CD8-positive, alpha-beta memory T cell (primary cell): ENCODE measurements at regions not wholly inside any gene's neighbourhood (a gene's known extent, or its start where the extent isn't known, plus 50 kb on each side); places are given as distances from the start of the nearest gene placed in this dataset.
"Not testable (repeated sequence)": the region's sequence is repeated elsewhere in the genome, so short reads cannot be mapped to it uniquely, and the experiment has no call there.

Source experiments
- CTCF ChIA-PET: fragments of 350-600 bp; sonication (Branson Sonifier 250); formaldehyde crosslinking; loops from one replicate; lab custom pipeline; 2021; ENCODE audit warnings: antibody characterized with exemption; lab: Charles Lee
- POLR2A ChIA-PET: fragments of 350-600 bp; sonication (Branson Sonifier 250); formaldehyde crosslinking; loops from one replicate; lab custom pipeline; 2021; ENCODE audit warnings: antibody characterized with exemption; lab: Charles Lee
- DNase-seq, 5 donors: peaks; one replicate each; pipeline versions ENCODE4 v3.0.0 to v3.0.0-alpha.2; 2020 to 2022; ENCODE audit warnings: mixed read lengths in 1 of 5
- H3K27ac ChIP-seq: one replicate; pipeline ENCODE4 v1.7.0; 2013; ENCODE audit warnings: low read depth, mild to moderate bottlenecking, low read length, moderate library complexity
- H3K27me3 ChIP-seq: 2 replicates; pipeline ENCODE4 v1.7.0; 2013; ENCODE audit warnings: low read length, mild to moderate bottlenecking; ENCODE audit not compliant: insufficient read depth, poor library complexity, severe bottlenecking
- H3K36me3 ChIP-seq: 2 replicates; pipeline ENCODE4 v1.7.0; 2013; ENCODE audit warnings: mild to moderate bottlenecking, low read length, moderate library complexity; ENCODE audit not compliant: insufficient read depth
- H3K4me1 ChIP-seq: 2 replicates; pipeline ENCODE4 v1.7.0; 2013; ENCODE audit warnings: mild to moderate bottlenecking, low read length, moderate library complexity; ENCODE audit not compliant: insufficient read depth
- H3K4me3 ChIP-seq: 2 replicates; pipeline ENCODE4 v1.7.0; 2013; ENCODE audit warnings: mild to moderate bottlenecking, low read length
- H3K9me3 ChIP-seq: 2 replicates; pipeline ENCODE4 v1.7.0; 2013; ENCODE audit warnings: mild to moderate bottlenecking, low read length
- H3K27ac Mint-ChIP-seq, 8 donors: one replicate each; pipeline ENCODE4 v1.8.0; 2020 to 2021; ENCODE audit warnings: mixed read lengths in 8 of 8, mild to moderate bottlenecking in 6 of 8, inconsistent platforms in 3 of 8, moderate library complexity in 3 of 8
- H3K27me3 Mint-ChIP-seq, 2 donors: one replicate each; pipeline ENCODE4 v1.8.0; 2020 to 2021; ENCODE audit warnings: mixed read lengths in 2 of 2, mild to moderate bottlenecking in 1 of 2, moderate library complexity in 1 of 2
- H3K36me3 Mint-ChIP-seq, 3 donors: one replicate each; pipeline ENCODE4 v1.8.0; 2020 to 2021; ENCODE audit warnings: mixed read lengths in 3 of 3, inconsistent platforms in 1 of 3, mild to moderate bottlenecking in 1 of 3
- H3K4me1 Mint-ChIP-seq, 3 donors: one replicate each; pipeline ENCODE4 v1.8.0; 2020 to 2021; ENCODE audit warnings: mixed read lengths in 3 of 3, inconsistent platforms in 1 of 3, mild to moderate bottlenecking in 1 of 3
- H3K4me3 Mint-ChIP-seq, 7 donors: one replicate each; pipeline ENCODE4 v1.8.0; 2020 to 2021; ENCODE audit warnings: mixed read lengths in 7 of 7, mild to moderate bottlenecking in 6 of 7, moderate library complexity in 4 of 7, inconsistent platforms in 2 of 7
- H3K9me3 Mint-ChIP-seq, 5 donors: one replicate each; pipeline ENCODE4 v1.8.0; 2020 to 2022; ENCODE audit warnings: mixed read lengths in 5 of 5, mild to moderate bottlenecking in 3 of 5, moderate library complexity in 2 of 5, inconsistent platforms in 1 of 5

DNA sequence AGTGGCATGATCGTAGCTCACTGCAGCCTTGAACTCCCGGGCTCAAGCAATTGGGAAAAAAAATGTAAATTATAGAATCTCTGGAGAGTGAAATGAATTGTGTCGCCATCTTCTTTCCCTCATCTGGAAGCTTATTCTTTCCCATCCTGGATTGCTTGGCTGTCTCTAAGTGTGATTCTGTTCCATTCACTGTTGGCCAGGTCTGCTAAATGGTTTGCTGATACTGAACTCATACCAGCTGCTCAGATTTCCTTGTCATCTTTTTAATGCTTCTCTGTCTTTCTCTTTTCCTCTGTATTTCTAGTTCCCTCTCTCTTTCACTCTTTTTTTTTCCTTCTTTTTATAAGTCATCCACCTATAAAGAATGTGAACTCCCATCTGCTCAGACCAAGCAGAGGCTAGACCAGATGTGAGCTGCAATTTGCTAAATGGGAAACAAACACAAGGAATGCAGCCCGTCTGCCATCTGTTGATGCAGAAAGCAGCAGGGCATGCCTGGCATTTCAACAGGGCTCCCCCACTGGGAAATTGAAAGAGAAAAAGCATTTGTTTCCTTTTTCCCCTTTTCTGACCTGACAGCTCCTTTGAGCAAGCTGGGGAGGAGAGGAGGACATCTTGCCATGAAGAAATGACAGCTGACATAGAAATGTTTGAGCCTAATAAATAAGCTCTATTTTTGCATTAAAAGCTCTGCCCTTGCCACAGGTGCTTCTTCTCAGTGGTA, 1823.6 kb upstream of the FLRT2 start:
- H3K4me3 ChIP-seq = no peak overlapping the region
- H3K27ac ChIP-seq = no peak overlapping the region
- no peaks in the 10 kb centered on the region for H3K4me1 ChIP-seq
- DNase-seq = no peak
- Mint-ChIP-seq H3K27ac (no peak overlapping the region), H3K36me3 (no peaks in the 10 kb centered on the region), H3K4me1 (no peaks in the 10 kb centered on the region), H3K27me3 (no peaks in the 10 kb centered on the region), H3K4me3 (no peak overlapping the region), H3K9me3 (peaks cover 11 to 24% (median 15%) of the 10 kb centered on the region in 5 donors)
- ChIA-PET CTCF (no interaction called here), POLR2A (no interaction called here)
- H3K27me3 ChIP-seq = no peaks in the 10 kb centered on the region
- H3K36me3 ChIP-seq = no peaks in the 10 kb centered on the region
- no peaks in the 10 kb centered on the region for H3K9me3 ChIP-seq

DNA sequence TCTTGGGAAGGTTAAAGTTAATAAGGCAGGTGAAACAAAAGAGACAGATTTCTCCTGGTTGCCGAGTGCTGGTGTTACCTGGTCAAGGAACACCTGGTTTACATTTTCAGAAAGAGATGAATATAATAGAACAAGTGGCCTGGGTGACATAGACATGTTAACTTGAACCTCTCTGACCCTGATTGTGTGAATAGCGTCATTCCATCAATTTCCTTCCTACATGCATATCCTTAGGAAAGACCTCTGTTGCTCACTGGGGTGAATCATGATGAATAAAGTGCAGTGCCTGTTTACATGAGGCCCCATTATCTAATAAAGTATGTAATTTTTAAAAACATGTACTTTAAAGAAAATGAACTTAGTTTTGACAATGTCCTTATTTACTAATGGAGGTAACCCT, 1822.9 kb upstream of the FLRT2 start:
- Histone ChIP-seq H3K9me3 (no peaks in the 10 kb centered on the region), H3K27me3 (no peaks in the 10 kb centered on the region), H3K36me3 (no peaks in the 10 kb centered on the region), H3K27ac (no peak overlapping the region), H3K4me3 (no peak overlapping the region), H3K4me1 (no peaks in the 10 kb centered on the region)
- ChIA-PET POLR2A (no interaction called here), CTCF (no interaction called here)
- Mint-ChIP-seq H3K4me1 (no peaks in the 10 kb centered on the region), H3K27me3 (no peaks in the 10 kb centered on the region), H3K36me3 (no peaks in the 10 kb centered on the region), H3K9me3 (peaks cover 11 to 24% (median 15%) of the 10 kb centered on the region in 5 donors), H3K27ac (no peak overlapping the region), H3K4me3 (no peak overlapping the region)
- DNase-seq = no peak

DNA sequence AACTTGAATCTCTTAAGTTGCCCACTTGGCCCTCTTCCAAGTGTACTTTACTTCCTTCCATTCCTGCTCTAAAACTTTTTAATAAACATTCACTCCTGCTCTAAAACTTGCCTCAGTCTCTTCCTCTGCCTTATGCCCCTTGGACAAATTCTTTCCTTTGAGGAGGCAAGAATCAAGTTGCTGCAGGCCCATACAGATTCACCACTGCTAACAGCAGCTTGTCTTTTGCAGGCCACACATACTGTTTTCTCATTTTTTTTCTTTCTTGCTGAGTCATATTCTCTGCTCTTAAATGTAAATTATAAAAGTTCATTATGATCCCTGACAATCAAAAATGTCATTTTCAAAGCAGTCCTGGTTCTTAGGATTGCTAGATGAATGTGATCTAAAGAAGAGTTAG, 1820.8 kb upstream of the FLRT2 start:
- Mint-ChIP-seq H3K27me3 (no peaks in the 10 kb centered on the region), H3K9me3 (peaks cover 12 to 18% (median 13%) of the 10 kb centered on the region in 5 donors), H3K27ac (no peak overlapping the region), H3K36me3 (no peaks in the 10 kb centered on the region), H3K4me3 (no peak overlapping the region), H3K4me1 (no peaks in the 10 kb centered on the region)
- Histone ChIP-seq H3K36me3 (no peaks in the 10 kb centered on the region), H3K27me3 (no peaks in the 10 kb centered on the region), H3K4me1 (no peaks in the 10 kb centered on the region), H3K9me3 (no peaks in the 10 kb centered on the region), H3K27ac (no peak overlapping the region), H3K4me3 (no peak overlapping the region)
- ChIA-PET POLR2A (no interaction called here), CTCF (no interaction called here)
- DNase-seq = no peak

DNA sequence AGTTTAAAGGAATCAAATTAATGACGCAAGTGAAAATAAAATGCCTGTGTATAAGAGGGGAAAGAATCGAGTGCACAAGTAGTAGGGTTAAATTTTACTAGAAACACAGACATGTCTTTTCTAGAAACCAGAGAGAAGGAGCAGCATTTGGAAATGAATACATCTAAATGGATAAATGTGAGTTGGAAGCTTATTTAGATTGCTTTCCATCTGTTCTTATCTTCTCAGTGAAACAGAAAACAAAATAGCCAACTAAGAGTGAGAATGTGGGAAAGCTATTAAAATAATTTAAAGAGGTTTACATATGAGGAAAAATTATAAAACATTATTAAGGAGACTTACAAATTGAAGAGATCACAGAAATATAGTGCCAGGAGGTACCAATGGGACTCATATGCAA, 1818.9 kb upstream of the FLRT2 start:
- Histone ChIP-seq H3K27ac (no peak overlapping the region), H3K9me3 (no peaks in the 10 kb centered on the region), H3K4me3 (no peak overlapping the region), H3K27me3 (no peaks in the 10 kb centered on the region), H3K4me1 (no peaks in the 10 kb centered on the region), H3K36me3 (no peaks in the 10 kb centered on the region)
- no peak overlapping the region for H3K27ac Mint-ChIP-seq
- ChIA-PET POLR2A (no interaction called here), CTCF (no interaction called here)
- no peak overlapping the region for H3K4me3 Mint-ChIP-seq
- H3K4me1 Mint-ChIP-seq = no peaks in the 10 kb centered on the region
- no peak for DNase-seq
- no peaks in the 10 kb centered on the region for H3K36me3 Mint-ChIP-seq
- H3K27me3 Mint-ChIP-seq = no peaks in the 10 kb centered on the region
- peaks cover 4 to 14% (median 12%) of the 10 kb centered on the region in 5 donors for H3K9me3 Mint-ChIP-seq

DNA sequence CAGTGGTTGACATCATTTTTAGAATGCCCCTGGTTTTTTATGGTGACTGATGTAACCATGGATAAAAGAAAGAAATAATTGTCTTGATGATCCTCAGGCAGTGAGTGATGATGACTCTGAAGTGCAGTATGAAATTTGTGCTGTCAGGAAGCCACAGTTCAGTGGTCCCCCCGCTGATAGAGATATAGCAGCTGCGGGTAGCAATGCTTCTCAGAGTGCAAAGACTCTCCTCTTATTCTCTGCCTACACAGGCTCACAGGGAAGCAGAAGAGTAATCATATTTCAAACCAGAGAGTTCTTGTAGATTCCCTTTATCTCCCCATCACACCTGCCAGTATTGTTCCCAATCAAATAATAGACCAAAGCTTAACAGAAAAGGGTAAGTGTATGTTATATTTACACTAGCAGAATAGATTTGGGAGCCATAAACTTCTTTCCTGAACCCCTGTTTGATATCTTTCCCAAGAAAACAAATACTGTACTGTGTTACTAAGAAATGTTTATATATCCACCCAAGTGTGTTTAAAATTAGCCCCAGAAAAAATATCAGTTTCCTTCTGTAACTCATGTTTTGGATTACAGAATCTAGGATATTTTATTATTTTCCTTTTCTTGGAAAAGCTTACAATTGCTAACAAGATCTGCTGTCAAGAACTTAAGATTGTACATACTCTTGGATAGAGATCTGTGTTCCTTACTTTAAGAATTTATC, 1817.4 kb upstream of the FLRT2 start:
- H3K36me3 ChIP-seq = no peaks in the 10 kb centered on the region
- no peaks in the 10 kb centered on the region for H3K9me3 ChIP-seq
- Mint-ChIP-seq H3K4me3 (no peak overlapping the region), H3K4me1 (no peaks in the 10 kb centered on the region), H3K9me3 (peaks cover 3 to 10% (median 8%) of the 10 kb centered on the region in 5 donors), H3K36me3 (no peaks in the 10 kb centered on the region), H3K27me3 (no peaks in the 10 kb centered on the region), H3K27ac (no peak overlapping the region)
- no peaks in the 10 kb centered on the region for H3K4me1 ChIP-seq
- H3K27me3 ChIP-seq = no peaks in the 10 kb centered on the region
- H3K4me3 ChIP-seq = no peak overlapping the region
- POLR2A ChIA-PET = no interaction called here
- CTCF ChIA-PET = no interaction called here
- no peak overlapping the region for H3K27ac ChIP-seq
- no peak for DNase-seq

DNA sequence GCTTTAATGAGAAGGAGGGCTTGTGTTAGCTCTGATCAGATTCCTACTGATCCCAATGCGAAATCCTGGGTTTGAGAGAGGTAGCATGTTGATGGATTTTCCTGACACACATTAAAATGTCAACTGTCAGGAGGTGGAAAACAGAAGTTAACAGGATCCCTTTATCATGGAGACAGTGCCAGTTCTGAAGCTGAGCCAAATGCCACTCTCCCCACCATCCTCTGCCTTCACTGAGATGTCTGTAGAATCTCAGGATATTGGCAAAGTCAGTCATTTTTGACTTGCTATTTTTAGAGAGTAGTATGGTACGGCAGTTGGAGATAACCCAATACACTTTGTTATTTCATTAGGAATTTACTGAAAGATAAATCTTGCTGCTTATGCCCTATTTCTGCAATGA, 1816.2 kb upstream of the FLRT2 start:
- H3K9me3 Mint-ChIP-seq = peaks cover 0 to 16% (median 7%) of the 10 kb centered on the region in 5 donors
- H3K4me1 ChIP-seq = no peaks in the 10 kb centered on the region
- DNase-seq = no peak
- POLR2A ChIA-PET = no interaction called here
- no peak overlapping the region for H3K4me3 ChIP-seq
- H3K36me3 Mint-ChIP-seq = no peaks in the 10 kb centered on the region
- CTCF ChIA-PET = no interaction called here
- no peak overlapping the region for H3K4me3 Mint-ChIP-seq
- H3K36me3 ChIP-seq = no peaks in the 10 kb centered on the region
- H3K4me1 Mint-ChIP-seq = no peaks in the 10 kb centered on the region
- no peaks in the 10 kb centered on the region for H3K27me3 Mint-ChIP-seq
- H3K27ac ChIP-seq = no peak overlapping the region
- no peaks in the 10 kb centered on the region for H3K9me3 ChIP-seq
- no peaks in the 10 kb centered on the region for H3K27me3 ChIP-seq
- no peak overlapping the region for H3K27ac Mint-ChIP-seq

DNA sequence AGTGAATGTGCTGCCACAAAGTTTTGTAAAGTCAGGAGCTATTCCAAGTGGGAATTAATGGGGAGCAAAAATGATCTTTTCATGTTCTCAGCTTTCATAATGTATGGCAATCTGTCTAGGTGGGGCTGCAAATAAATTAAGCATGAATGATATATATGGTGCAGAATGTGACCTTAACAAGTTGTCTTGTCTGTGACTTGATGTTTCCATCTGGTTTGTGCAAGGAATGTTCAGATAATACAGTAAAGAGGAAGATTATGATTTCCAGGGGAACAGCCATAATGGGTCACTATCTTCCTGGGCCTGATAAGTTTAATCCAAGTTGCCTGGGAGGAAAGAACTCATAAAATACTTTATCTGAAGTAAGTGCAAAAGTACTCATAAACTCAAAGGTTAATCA, 1815.8 kb upstream of the FLRT2 start:
- DNase-seq = no peak
- POLR2A ChIA-PET = no interaction called here
- no peaks in the 10 kb centered on the region for H3K4me1 Mint-ChIP-seq
- H3K27me3 Mint-ChIP-seq = no peaks in the 10 kb centered on the region
- Histone ChIP-seq H3K4me1 (no peaks in the 10 kb centered on the region), H3K27me3 (no peaks in the 10 kb centered on the region), H3K9me3 (no peaks in the 10 kb centered on the region), H3K36me3 (no peaks in the 10 kb centered on the region), H3K4me3 (no peak overlapping the region), H3K27ac (no peak overlapping the region)
- H3K9me3 Mint-ChIP-seq = peaks cover 0 to 15% (median 6%) of the 10 kb centered on the region in 5 donors
- CTCF ChIA-PET = no interaction called here
- H3K4me3 Mint-ChIP-seq = no peak overlapping the region
- no peak overlapping the region for H3K27ac Mint-ChIP-seq
- no peaks in the 10 kb centered on the region for H3K36me3 Mint-ChIP-seq

DNA sequence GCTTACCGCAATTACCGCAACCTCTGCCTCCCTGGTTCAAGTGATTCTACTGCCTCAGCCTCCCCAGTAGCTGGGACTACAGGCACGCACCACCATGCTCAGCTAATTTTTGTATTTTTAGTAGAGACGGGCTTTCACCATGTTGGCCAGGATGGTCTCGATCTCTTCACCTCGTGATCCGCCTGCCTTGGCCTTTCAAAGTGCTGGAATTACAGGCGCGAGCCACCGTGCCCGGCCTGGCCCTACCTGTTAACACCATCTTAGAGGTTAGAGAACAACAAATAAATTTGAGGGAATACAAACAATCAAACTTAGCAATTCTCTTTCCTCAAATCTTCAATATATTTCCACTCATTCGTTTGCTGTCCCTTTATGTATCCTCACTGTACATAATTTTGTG, 1810.5 kb upstream of the FLRT2 start:
- CTCF ChIA-PET, H3K27me3 ChIP-seq, H3K27me3 Mint-ChIP-seq, H3K27ac Mint-ChIP-seq, H3K9me3 ChIP-seq, POLR2A ChIA-PET, H3K27ac ChIP-seq, H3K4me3 ChIP-seq, DNase-seq, H3K4me1 ChIP-seq, H3K36me3 Mint-ChIP-seq, H3K4me3 Mint-ChIP-seq, H3K36me3 ChIP-seq, H3K4me1 Mint-ChIP-seq: not testable (repeated sequence)
- H3K9me3 Mint-ChIP-seq = peaks cover 4 to 10% (median 7%) of the 10 kb centered on the region in 5 donors
